ENCODE measurements at regions not wholly inside any gene's neighbourhood (a gene's known extent, or its start where the extent isn't known, plus 50 kb on each side); places are given as distances from the start of the nearest gene placed in this dataset.
A peak's percentile ranks its signal among the peaks of the same experiment; 100 is the strongest.

- DNase-seq = no peak
Observed at GRCh38 chr11:27187848-27188621, 147.4 kb downstream of the BBOX1 start.

GRCh38 chr11:27187075-27187847, 146.6 kb downstream of the BBOX1 start:
- no peak for DNase-seq

GRCh38 chr11:27186580-27186979, 146.0 kb downstream of the BBOX1 start:
- no peak for DNase-seq

- no peak for DNase-seq
Observed at GRCh38 chr11:27184458-27185312, 144.1 kb downstream of the BBOX1 start.

GRCh38 chr11:27183672-27184457, 143.2 kb downstream of the BBOX1 start:
- peak; percentile 23 to 38 for DNase-seq

- no peak for DNase-seq
Observed at GRCh38 chr11:27179334-27179733, 138.7 kb downstream of the BBOX1 start.

GRCh38 chr11:27178859-27179258, 138.2 kb downstream of the BBOX1 start:
- DNase-seq = no peak
